Upper lobe of left lung (tissue), 4 donors: ENCODE measurements at regions not wholly inside any gene's neighbourhood (a gene's known extent, or its start where the extent isn't known, plus 50 kb on each side); places are given as distances from the start of the nearest gene placed in this dataset.

Source experiments
- POLR2A ChIP-seq, 4 donors: fragments of 450-650 bp; IDR thresholded peaks; one replicate each; pipeline ENCODE4 v1.5.1; 2016 to 2017; ENCODE audit warnings: antibody characterized with exemption in 4 of 4, mild to moderate bottlenecking in 2 of 4
- POLR2AphosphoS5 ChIP-seq, 2 donors: sonication (generic); formaldehyde crosslinking; IDR thresholded peaks; one replicate each; pipeline ENCODE4 v1.5.1; 2017; ENCODE audit warnings: antibody characterized with exemption in 2 of 2
- TF ChIP-seq, protein P1 (sequence below), 6 experiments: fragments of 450-650 bp in 4 of 6; fragments of 200-600 bp in 2 of 6; sonication (generic) in 2 of 6; IDR thresholded peaks; one replicate each; pipeline ENCODE4 v1.5.1; 2016 to 2019; ENCODE audit warnings: antibody characterized with exemption in 6 of 6

DNA sequence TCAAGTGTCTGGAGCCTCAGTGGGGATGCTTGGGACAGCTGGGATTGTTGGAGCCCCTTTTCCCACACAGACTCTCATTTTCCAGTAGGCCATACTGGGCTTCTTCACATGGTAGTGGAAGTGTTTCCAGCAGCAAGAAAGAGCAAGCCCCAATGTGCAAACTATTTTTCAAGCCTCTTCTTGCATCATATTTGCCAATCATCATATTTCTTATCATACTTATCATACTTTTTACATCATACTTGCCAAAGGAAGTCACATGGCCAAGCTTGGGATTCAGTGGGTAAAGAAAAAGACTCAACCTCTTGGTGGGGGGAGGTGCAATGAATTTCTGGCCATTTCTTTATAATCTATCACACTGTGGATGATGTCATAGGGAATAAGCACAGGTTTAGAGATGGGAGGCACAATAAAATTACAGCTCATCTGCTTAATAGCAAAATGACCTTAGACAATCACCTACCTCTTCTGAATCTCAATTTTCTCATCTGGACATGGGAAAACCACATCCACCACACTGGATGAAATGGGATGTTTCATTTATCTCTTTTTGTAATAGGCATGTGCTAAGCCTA is 174.2 kb downstream of the MID1IP1 start:
- TF ChIP-seq, protein P1, sequence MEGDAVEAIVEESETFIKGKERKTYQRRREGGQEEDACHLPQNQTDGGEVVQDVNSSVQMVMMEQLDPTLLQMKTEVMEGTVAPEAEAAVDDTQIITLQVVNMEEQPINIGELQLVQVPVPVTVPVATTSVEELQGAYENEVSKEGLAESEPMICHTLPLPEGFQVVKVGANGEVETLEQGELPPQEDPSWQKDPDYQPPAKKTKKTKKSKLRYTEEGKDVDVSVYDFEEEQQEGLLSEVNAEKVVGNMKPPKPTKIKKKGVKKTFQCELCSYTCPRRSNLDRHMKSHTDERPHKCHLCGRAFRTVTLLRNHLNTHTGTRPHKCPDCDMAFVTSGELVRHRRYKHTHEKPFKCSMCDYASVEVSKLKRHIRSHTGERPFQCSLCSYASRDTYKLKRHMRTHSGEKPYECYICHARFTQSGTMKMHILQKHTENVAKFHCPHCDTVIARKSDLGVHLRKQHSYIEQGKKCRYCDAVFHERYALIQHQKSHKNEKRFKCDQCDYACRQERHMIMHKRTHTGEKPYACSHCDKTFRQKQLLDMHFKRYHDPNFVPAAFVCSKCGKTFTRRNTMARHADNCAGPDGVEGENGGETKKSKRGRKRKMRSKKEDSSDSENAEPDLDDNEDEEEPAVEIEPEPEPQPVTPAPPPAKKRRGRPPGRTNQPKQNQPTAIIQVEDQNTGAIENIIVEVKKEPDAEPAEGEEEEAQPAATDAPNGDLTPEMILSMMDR (IDR thresholded peaks at IDR 0.05), result no peak
- TF ChIP-seq POLR2A (IDR thresholded peaks at IDR 0.05), result no peak
- no peak for TF ChIP-seq POLR2AphosphoS5 (IDR thresholded peaks at IDR 0.05)
